MCF 10A (cell line): ENCODE measurements at regions not wholly inside any gene's neighbourhood (a gene's known extent, or its start where the extent isn't known, plus 50 kb on each side); places are given as distances from the start of the nearest gene placed in this dataset.
A peak's percentile ranks its signal among the peaks of the same experiment; 100 is the strongest.

Experiments used
- BruUV-seq: library from RNA; stranded (reverse); fragments of 400-500 nt; replicated peaks from 2 replicates; lab custom pipeline; 2021; lab: Mats Ljungman, UMichigan
- CTCF ChIA-PET: fragments of 300-600 bp; sonication (Branson Sonifier 250); formaldehyde crosslinking; extraction: SDS; loops from one replicate; lab custom pipeline; 2021; ENCODE audit warnings: antibody characterized with exemption, inconsistent platforms; lab: Yijun Ruan, JAX
- POLR2A ChIA-PET: fragments of 300-600, 350-650 bp; sonication (Branson Sonifier 250); formaldehyde crosslinking; extraction: SDS; loops from one replicate; lab custom pipeline; 2020; ENCODE audit warnings: antibody characterized with exemption, inconsistent platforms; lab: Yijun Ruan, JAX
- DNase-seq: peaks from one replicate; pipeline ENCODE4 v3.0.0-alpha.2; 2018; ENCODE audit not compliant: unreplicated experiment
- H3K27ac Mint-ChIP-seq: one replicate; pipeline ENCODE4 v1.8.0; 2022; ENCODE audit warnings: mild to moderate bottlenecking, low read depth, mixed read lengths; ENCODE audit not compliant: unreplicated experiment
- H3K27me3 Mint-ChIP-seq: one replicate; pipeline ENCODE4 v1.8.0; 2022; ENCODE audit warnings: mixed read lengths; ENCODE audit not compliant: insufficient read depth, unreplicated experiment
- H3K36me3 Mint-ChIP-seq: one replicate; pipeline ENCODE4 v1.8.0; 2022; ENCODE audit warnings: mild to moderate bottlenecking, moderate library complexity, mixed read lengths; ENCODE audit not compliant: insufficient read depth, unreplicated experiment
- H3K4me1 Mint-ChIP-seq: one replicate; pipeline ENCODE4 v1.8.0; 2022; ENCODE audit warnings: mixed read lengths; ENCODE audit not compliant: insufficient read depth, unreplicated experiment
- H3K4me3 Mint-ChIP-seq: one replicate; pipeline ENCODE4 v1.8.0; 2022; ENCODE audit warnings: mild to moderate bottlenecking, moderate library complexity, mixed read lengths; ENCODE audit not compliant: unreplicated experiment
- H3K9me3 Mint-ChIP-seq: one replicate; pipeline ENCODE4 v1.8.0; 2022; ENCODE audit warnings: mixed read lengths; ENCODE audit not compliant: unreplicated experiment
- intact Hi-C: fragments of 100-400 bp; cut with micrococcal nuclease; formaldehyde crosslinking; loops from 2 replicates; pipeline ENCODE4 v1.14.1; 2022
- TF ChIP-seq, protein P1 (sequence below): fragments of 200-600 bp; IDR thresholded peaks from one replicate; pipeline ENCODE4 v1.8.0; 2022; ENCODE audit warnings: antibody characterized with exemption, mild to moderate bottlenecking; ENCODE audit not compliant: unreplicated experiment

DNA sequence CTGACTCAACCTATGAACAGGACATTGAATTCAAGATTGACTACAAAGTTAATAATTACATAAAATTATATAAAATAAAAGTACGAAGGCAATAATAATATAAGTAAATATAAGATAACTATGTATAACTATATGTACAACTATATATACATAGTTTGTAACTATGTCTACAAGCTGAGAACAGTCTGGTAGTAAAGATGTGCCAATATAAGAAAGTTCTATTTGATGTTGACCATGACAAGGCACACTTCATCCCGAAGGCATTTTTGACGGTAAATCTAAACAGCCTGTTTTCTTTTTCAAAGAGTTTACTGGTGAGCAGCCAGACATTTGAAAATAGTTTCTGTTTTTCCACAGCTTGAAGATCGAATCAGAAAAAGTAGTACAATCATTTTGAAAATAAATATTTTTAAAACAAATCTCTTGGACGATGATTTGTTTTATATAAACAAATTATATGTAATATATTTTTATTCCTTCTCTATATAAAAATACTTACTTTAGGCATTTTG lies 112.9 kb downstream of the CEP44 start:
- CTCF ChIA-PET, result interaction anchor here (1.3 kb wide), 1 partner anchor 126 kb away, joined by 3 read pairs; the partner anchor contains the start of gene HPGD
- no peaks in the 10 kb centered on the region for H3K36me3 Mint-ChIP-seq
- TF ChIP-seq, protein P1, sequence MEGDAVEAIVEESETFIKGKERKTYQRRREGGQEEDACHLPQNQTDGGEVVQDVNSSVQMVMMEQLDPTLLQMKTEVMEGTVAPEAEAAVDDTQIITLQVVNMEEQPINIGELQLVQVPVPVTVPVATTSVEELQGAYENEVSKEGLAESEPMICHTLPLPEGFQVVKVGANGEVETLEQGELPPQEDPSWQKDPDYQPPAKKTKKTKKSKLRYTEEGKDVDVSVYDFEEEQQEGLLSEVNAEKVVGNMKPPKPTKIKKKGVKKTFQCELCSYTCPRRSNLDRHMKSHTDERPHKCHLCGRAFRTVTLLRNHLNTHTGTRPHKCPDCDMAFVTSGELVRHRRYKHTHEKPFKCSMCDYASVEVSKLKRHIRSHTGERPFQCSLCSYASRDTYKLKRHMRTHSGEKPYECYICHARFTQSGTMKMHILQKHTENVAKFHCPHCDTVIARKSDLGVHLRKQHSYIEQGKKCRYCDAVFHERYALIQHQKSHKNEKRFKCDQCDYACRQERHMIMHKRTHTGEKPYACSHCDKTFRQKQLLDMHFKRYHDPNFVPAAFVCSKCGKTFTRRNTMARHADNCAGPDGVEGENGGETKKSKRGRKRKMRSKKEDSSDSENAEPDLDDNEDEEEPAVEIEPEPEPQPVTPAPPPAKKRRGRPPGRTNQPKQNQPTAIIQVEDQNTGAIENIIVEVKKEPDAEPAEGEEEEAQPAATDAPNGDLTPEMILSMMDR, result no peak

DNA sequence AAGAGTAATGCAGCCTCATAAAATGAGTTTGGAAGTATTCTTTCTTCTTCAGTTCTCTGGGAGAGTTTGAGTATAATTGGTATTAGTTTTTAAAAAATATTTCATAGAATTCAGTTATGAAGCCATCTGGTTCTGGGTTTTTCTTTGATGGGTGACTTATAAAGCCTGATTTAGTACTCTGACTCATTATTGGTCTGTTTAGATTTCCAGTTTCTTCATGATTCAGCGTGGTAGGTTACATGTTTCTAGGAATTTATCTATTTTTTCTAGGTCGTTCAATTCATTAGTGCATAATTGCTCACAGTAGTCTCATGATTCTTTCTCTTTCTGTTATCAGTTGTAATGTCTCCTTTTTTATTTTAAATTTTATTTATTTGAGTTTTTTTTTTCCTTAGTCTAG lies 111.2 kb downstream of the CEP44 start:
- H3K4me3 Mint-ChIP-seq, result no peak overlapping the region
- intact Hi-C loops, result no loop called here
- CTCF ChIA-PET, result no interaction called here
- H3K27ac Mint-ChIP-seq, result no peak overlapping the region
- H3K9me3 Mint-ChIP-seq, result no peaks in the 10 kb centered on the region
- BruUV-seq, result no TSS peak
- peaks cover 24% of the 10 kb centered on the region for H3K4me1 Mint-ChIP-seq
- no peaks in the 10 kb centered on the region for H3K36me3 Mint-ChIP-seq
- POLR2A ChIA-PET, result interaction anchor here (0.9 kb wide), 1 partner anchor 127 kb away, joined by 3 read pairs; the partner anchor contains the start of gene HPGD
- TF ChIP-seq, protein P1, result no peak
- DNase-seq, result peak; percentile 48
- no peaks in the 10 kb centered on the region for H3K27me3 Mint-ChIP-seq

More for the DNA sequence above, 112.9 kb downstream of the CEP44 start:
- intact Hi-C loops, result no loop called here
- Mint-ChIP-seq H3K4me1 (peaks cover 34% of the 10 kb centered on the region), H3K27ac (no peak overlapping the region), H3K4me3 (no peak overlapping the region), H3K9me3 (no peaks in the 10 kb centered on the region), H3K27me3 (no peaks in the 10 kb centered on the region)
- DNase-seq, result no peak
- POLR2A ChIA-PET, result no interaction called here
- no TSS peak for BruUV-seq

DNA sequence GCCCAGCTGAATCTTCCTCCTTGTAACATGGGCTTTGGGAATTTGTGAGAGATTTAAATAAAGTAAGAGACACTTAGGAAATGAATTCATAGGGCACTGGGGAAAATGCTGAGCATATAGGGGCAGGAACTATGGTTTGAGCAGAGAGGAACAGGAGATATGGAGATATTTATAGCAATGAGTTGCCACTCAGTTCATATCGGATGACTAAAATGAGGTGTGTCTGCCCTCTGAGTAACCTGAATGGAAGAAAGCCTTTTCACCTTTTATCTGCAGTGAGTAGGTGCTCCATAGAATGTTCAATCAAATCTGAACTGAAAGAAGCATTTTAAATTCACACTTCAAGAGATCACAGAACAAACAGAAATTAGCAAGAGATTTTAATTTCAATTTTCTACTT lies 105.7 kb downstream of the CEP44 start:
- Mint-ChIP-seq H3K4me1 (peaks cover 7% of the 10 kb centered on the region), H3K27me3 (no peaks in the 10 kb centered on the region), H3K27ac (no peak overlapping the region), H3K9me3 (no peaks in the 10 kb centered on the region), H3K4me3 (no peak overlapping the region), H3K36me3 (no peaks in the 10 kb centered on the region)
- ChIA-PET CTCF (no interaction called here), POLR2A (no interaction called here)
- TF ChIP-seq, protein P1, result no peak
- no TSS peak for BruUV-seq
- no peak for DNase-seq
- intact Hi-C loops, result no loop called here

DNA sequence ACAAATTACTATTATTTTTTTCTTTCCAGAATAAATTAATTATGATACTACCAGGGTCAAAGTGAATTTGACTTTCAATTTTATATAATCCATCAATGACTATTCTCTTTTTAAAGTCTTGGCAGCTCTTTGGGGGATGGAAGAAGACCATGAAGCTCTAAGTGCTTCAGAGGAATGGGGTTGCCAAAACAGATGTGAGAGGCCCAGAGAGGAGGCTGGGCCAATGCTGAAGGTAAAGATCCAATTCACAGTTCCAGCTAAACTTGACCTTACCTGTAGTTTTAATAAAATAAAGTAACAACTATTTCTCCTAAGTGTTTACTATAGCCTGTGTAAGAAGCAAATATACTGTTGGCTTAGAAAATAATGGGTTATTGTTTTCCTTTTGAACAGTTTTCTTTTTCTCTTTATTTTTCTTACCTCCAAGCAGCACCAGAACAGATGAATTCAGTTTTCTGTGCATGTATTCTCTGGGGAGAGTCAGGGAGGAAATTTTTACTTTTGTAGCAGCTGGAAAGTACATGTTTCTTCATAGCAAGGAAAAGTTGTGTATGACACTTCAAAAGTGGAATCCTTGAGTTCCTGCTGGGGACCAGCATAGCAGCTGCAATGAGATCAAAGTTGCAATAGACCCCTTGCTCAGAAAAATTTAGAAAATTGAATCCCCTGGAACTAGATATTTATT lies 104.9 kb downstream of the CEP44 start:
- Mint-ChIP-seq H3K27me3 (no peaks in the 10 kb centered on the region), H3K9me3 (no peaks in the 10 kb centered on the region), H3K27ac (no peak overlapping the region), H3K36me3 (no peaks in the 10 kb centered on the region), H3K4me1 (peaks cover 7% of the 10 kb centered on the region), H3K4me3 (no peak overlapping the region)
- no TSS peak for BruUV-seq
- CTCF ChIA-PET, result interaction anchor here (0.9 to 1.0 kb wide), 2 partner anchors 17 to 217 kb away, joined by 3 to 4 read pairs; no protein-coding TSS in a partner anchor
- POLR2A ChIA-PET, result interaction anchor here (0.7 kb wide), 1 partner anchor 234 kb away, joined by 3 read pairs; no protein-coding TSS in a partner anchor
- TF ChIP-seq, protein P1, result no peak
- DNase-seq, result no peak
- intact Hi-C loops, result no loop called here
